GM12872 (cell line): ENCODE measurements at regions not wholly inside any gene's neighbourhood (a gene's known extent, or its start where the extent isn't known, plus 50 kb on each side); places are given as distances from the start of the nearest gene placed in this dataset.

Experiments used
- TF ChIP-seq, protein P1 (sequence below): IDR thresholded peaks from 3 replicates; pipeline ENCODE4 v1.5.1; 2011; ENCODE audit warnings: low read depth, mild to moderate bottlenecking, low read length, moderate library complexity; ENCODE audit not compliant: insufficient read depth

DNA sequence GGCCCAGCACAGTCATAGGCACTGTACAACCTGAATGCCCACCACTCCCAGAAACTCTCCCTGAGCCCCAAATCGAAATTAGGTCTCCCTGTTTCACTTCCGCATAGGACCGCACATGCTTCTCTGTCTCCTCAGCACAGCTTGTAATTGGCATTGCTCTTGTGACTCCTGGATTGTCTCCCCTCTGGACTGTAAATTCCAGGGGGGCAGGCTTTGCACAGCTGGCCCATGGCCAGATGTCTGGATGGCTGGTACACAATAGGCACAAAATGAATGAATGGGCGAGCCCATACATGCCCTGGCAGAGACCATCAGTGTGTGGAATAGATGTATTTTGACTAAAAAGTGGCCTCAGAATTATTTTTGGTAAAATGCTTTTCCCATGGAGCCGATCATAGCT, 63.3 kb upstream of the PHF21B start:
- TF ChIP-seq, protein P1, sequence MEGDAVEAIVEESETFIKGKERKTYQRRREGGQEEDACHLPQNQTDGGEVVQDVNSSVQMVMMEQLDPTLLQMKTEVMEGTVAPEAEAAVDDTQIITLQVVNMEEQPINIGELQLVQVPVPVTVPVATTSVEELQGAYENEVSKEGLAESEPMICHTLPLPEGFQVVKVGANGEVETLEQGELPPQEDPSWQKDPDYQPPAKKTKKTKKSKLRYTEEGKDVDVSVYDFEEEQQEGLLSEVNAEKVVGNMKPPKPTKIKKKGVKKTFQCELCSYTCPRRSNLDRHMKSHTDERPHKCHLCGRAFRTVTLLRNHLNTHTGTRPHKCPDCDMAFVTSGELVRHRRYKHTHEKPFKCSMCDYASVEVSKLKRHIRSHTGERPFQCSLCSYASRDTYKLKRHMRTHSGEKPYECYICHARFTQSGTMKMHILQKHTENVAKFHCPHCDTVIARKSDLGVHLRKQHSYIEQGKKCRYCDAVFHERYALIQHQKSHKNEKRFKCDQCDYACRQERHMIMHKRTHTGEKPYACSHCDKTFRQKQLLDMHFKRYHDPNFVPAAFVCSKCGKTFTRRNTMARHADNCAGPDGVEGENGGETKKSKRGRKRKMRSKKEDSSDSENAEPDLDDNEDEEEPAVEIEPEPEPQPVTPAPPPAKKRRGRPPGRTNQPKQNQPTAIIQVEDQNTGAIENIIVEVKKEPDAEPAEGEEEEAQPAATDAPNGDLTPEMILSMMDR, result no peak

DNA sequence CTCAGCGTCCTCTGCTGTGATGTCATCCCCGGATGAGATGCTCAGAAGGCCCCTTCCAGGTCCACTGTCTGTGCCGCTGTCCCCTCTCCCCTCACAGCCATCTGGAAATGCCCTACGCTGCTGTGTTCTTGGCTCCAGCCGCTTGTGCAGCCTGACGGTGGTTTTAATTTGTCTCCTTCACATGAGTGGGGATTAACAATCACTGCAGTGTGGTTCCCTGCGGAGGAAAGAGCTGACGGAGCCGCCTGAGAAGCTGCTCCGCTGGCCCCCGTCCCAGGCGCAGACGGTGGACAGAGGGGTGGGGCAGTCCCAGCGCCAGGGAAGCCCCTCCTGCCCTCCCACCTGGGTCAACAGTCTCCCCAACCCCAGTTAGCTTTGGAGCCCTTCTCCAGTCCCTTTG, 67.5 kb upstream of the PHF21B start:
- TF ChIP-seq, protein P1, result no peak

DNA sequence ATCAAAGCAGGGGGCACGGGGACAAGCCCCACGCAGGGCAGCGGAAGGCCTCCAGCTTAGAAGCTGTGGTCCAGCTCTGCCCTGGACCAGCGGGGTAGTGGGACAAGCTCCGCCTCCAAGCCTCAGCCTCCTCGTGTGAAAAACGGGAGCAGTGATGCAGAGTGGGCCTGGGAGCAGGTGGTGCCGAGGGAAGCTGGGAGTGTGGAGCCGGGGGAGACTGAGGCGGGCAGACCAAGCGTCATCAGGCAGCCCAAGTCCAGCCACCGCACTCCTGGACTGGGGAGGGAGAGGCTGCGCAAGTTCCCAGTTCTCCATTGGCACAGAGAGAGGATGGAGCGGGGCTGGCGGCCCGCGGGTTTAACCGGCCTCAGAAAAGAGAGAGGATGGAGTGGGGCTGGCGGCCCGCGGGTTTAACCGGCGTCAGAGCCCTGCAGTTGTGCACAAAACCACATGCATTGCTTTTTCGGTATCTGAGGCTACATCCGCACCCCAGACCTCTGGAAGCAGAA, 68.1 kb upstream of the PHF21B start:
- TF ChIP-seq, protein P1, result no peak

DNA sequence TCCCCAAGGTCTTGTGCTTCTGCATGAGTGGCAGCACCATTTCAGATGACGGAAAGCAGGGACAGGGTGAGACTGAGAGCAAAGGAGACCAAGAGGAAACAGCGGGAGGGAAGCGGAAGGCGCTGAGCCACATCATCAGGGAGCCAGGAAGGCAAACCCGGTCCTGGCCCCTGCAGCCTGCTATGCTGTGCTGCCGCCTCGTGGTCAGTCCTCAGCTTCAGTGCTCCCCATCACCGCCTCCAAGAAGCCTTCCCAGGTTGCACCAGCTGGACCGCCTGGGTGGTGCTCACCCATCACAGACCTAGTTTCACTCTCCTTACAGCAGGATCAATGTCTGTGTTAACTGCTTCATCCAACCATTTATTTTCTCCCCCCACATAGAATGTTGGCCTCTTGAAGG, 73.0 kb upstream of the PHF21B start:
- TF ChIP-seq, protein P1, result peak; percentile 42

DNA sequence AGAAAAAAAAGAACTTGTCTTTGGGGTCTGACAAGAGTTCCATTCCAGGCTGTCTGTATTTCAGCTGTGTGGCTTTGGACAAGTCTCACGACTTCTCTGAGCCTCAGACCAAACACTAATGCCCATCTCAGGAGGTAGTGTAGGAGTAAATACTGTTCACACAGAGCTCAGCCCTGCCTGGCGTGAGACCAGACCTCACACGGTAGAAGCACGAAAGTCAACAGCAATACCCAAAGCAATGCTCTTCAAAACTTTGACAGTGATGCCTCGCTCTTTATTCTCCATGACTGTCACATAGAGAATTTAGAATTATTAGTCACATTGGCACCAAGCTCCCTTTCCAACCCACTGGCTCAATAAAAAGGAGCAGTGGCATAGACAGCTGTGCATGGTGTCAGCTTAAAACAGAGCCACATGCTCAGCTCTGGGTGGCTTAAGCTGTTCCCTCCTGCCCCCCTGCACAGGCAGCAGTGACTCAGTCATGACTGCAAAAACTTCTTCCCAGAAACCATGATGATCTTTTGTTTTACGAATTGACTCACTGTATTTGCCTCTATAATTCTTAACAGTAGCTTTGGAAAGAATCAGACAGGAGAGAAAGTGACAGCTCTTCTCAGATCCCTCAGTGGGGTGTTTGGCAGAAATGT, 74.0 kb upstream of the PHF21B start:
- TF ChIP-seq, protein P1, result no peak

DNA sequence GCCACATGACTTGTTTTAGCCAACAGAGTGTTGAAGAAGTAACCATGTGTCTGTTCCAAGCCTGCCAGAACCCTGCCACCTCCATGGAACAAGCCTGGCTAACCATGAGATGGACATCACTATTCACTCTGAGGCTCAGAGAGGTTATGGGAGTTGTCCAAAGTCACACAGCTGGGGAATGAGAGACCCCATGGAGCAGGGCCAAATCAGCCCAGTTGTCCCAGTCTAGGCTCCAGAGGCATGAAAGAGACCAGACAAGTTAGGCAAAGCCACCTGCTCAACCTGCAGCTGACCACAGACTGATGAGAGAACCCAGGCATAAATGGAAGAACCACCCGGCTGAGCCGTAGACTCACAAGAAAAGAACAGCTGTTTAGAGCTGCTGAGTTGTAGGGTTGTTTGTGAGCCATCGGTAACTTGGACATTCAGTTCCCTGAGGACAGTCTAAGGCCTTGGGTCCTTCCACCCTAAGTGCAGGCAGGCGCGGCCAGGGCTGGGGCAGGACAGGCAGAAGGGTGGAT, 74.7 kb upstream of the PHF21B start:
- TF ChIP-seq, protein P1, result no peak

DNA sequence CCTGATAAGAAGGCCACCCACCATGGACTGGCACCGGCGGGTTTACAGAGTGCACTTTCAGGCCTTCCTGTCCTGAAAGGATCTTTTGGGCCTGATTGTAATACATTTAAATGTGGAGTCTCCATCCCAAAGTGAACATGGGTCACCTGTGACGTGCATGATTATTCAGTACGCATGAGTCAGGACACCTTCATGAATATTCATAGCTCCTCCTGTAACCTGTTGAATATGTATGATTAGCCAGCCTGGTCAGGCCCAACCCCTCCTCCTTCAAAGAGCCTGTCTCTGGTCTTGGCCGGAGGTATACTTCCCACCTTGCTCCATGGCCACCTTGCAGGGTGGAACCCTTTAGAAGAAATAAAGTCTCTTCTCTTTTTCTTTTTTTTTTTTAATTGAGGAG, 75.9 kb upstream of the NUP50 start:
- TF ChIP-seq, protein P1, result no peak

DNA sequence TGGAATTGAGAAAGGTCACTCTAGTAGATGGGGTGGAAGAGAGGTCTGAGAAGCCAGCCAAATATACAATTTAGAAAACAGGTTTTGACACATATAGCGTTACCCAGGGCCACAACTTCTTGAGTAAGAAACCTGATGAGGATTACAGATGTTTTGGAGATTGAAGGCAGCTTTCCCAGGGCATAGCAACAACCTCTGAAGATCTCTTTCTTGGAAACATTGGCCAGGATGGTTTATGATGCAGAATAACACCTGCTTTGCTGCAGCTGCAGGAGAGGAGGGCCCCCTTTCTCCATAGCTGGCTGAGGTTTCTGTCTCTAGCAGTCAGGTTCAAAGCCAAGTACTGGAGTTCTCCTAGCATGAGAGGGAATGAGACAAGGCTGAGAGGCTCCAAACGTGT, 75.1 kb upstream of the NUP50 start:
- TF ChIP-seq, protein P1, result no peak
